ENCODE measurements at regions not wholly inside any gene's neighbourhood (a gene's known extent, or its start where the extent isn't known, plus 50 kb on each side); places are given as distances from the start of the nearest gene placed in this dataset.

- TF ChIP-seq ARNTL (CRISPR knock-in tag; IDR thresholded peaks at IDR 0.05; ENCODE audit: borderline replicate concordance, low read depth) (no peak), TOX (CRISPR knock-in tag; IDR thresholded peaks at IDR 0.05; ENCODE audit: borderline replicate concordance) (no peak), OSR1 (CRISPR knock-in tag; IDR thresholded peaks at IDR 0.05) (no peak), PATZ1 (CRISPR knock-in tag; IDR thresholded peaks at IDR 0.05; ENCODE audit: borderline replicate concordance) (no peak), ZFP30 (CRISPR knock-in tag; IDR thresholded peaks at IDR 0.05) (no peak), ZC3H10 (CRISPR knock-in tag; IDR thresholded peaks at IDR 0.05) (no peak)
- TF ChIP-seq, protein P1, sequence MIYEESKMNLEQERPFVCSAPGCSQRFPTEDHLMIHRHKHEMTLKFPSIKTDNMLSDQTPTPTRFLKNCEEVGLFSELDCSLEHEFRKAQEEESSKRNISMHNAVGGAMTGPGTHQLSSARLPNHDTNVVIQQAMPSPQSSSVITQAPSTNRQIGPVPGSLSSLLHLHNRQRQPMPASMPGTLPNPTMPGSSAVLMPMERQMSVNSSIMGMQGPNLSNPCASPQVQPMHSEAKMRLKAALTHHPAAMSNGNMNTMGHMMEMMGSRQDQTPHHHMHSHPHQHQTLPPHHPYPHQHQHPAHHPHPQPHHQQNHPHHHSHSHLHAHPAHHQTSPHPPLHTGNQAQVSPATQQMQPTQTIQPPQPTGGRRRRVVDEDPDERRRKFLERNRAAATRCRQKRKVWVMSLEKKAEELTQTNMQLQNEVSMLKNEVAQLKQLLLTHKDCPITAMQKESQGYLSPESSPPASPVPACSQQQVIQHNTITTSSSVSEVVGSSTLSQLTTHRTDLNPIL (CRISPR knock-in tag; IDR thresholded peaks at IDR 0.05; ENCODE audit: low read depth) = no peak
Measured at GRCh38 chr4:99734583-99735322, 77.1 kb upstream of the C4orf54 start.

All from SK-N-SH treated with all-trans-retinoic acid at 6 μM for 48 hours (cell line).